CD4-positive, CD25-positive, alpha-beta regulatory T cell (primary cell): ENCODE measurements at regions not wholly inside any gene's neighbourhood (a gene's known extent, or its start where the extent isn't known, plus 50 kb on each side); places are given as distances from the start of the nearest gene placed in this dataset.
"Not testable (repeated sequence)": the region's sequence is repeated elsewhere in the genome, so short reads cannot be mapped to it uniquely, and the experiment has no call there.

Experiments
- ATAC-seq, 2 donors: fragments of 150-1000 bp; cut with Tn5 transposase; one replicate each; pipeline ENCODE4 v1.10.0; 2021; ENCODE audit warnings: low read depth in 2 of 2, moderate number of reproducible peaks in 2 of 2, moderate library complexity in 1 of 2
- DNase-seq, 3 donors: peaks; one replicate each; pipeline versions ENCODE4 v3.0.0 to v3.0.0-alpha.2; 2012 to 2022; ENCODE audit warnings: mixed read lengths in 1 of 3
- H3K27ac ChIP-seq: one replicate; pipeline ENCODE4 v1.7.0; 2013; ENCODE audit warnings: mild to moderate bottlenecking, low read length; ENCODE audit not compliant: insufficient read depth, poor library complexity, severe bottlenecking
- H3K27me3 ChIP-seq: one replicate; pipeline ENCODE4 v1.7.0; 2013; ENCODE audit warnings: low read length; ENCODE audit not compliant: control insufficient read depth, insufficient read depth
- H3K36me3 ChIP-seq: one replicate; pipeline ENCODE4 v1.7.0; 2013; ENCODE audit warnings: mild to moderate bottlenecking, low read length, moderate library complexity; ENCODE audit not compliant: control insufficient read depth, insufficient read depth
- H3K4me1 ChIP-seq: 2 replicates; pipeline ENCODE4 v1.7.0; 2013; ENCODE audit warnings: mild to moderate bottlenecking, low read length; ENCODE audit not compliant: insufficient read depth, control insufficient read depth, poor library complexity, severe bottlenecking
- H3K4me3 ChIP-seq: one replicate; pipeline ENCODE4 v1.7.0; 2013; ENCODE audit warnings: low read depth, mild to moderate bottlenecking, low read length, moderate library complexity
- H3K9me3 ChIP-seq, 2 experiments: 1 replicate in 1 of 2; 2 replicates in 1 of 2; pipeline ENCODE4 v1.7.0; 2013; ENCODE audit warnings: low read length in 2 of 2, mild to moderate bottlenecking in 1 of 2, moderate library complexity in 1 of 2; ENCODE audit not compliant: control insufficient read depth in 2 of 2
- H3K27ac Mint-ChIP-seq, 3 donors: one replicate each; pipeline ENCODE4 v1.8.0; 2020 to 2022; ENCODE audit warnings: mild to moderate bottlenecking in 3 of 3, mixed read lengths in 3 of 3, moderate library complexity in 2 of 3
- H3K27me3 Mint-ChIP-seq: one replicate; pipeline ENCODE4 v1.8.0; 2022; ENCODE audit warnings: mild to moderate bottlenecking, mixed read lengths
- H3K36me3 Mint-ChIP-seq: one replicate; pipeline ENCODE4 v1.8.0; 2020; ENCODE audit warnings: mixed read lengths
- H3K4me1 Mint-ChIP-seq, 4 donors: one replicate each; pipeline ENCODE4 v1.8.0; 2020 to 2022; ENCODE audit warnings: mixed read lengths in 4 of 4, mild to moderate bottlenecking in 1 of 4
- H3K4me3 Mint-ChIP-seq, 4 donors: one replicate each; pipeline ENCODE4 v1.8.0; 2020 to 2022; ENCODE audit warnings: mild to moderate bottlenecking in 4 of 4, mixed read lengths in 4 of 4, moderate library complexity in 3 of 4
- H3K9me3 Mint-ChIP-seq, 7 donors: one replicate each; pipeline ENCODE4 v1.8.0; 2020 to 2022; ENCODE audit warnings: mixed read lengths in 7 of 7, mild to moderate bottlenecking in 3 of 7, moderate library complexity in 2 of 7

GRCh38 chr12:124213666-124214347, 81.1 kb upstream of the RFLNA start:
- H3K36me3 Mint-ChIP-seq = no peaks in the 10 kb centered on the region
- no peak overlapping the region for H3K4me3 ChIP-seq
- peaks cover 0 to 10% of the 10 kb centered on the region in 2 experiments for H3K9me3 ChIP-seq
- H3K9me3 Mint-ChIP-seq = peaks cover 0 to 21% (median 2%) of the 10 kb centered on the region in 7 donors
- H3K4me1 Mint-ChIP-seq = no peaks in the 10 kb centered on the region
- peaks cover 11% of the 10 kb centered on the region for H3K27me3 Mint-ChIP-seq
- H3K27ac Mint-ChIP-seq = no peak overlapping the region
- H3K36me3 ChIP-seq = no peaks in the 10 kb centered on the region
- no peak overlapping the region for H3K4me3 Mint-ChIP-seq
- no peak for ATAC-seq
- DNase-seq = no peak
- no peaks in the 10 kb centered on the region for H3K4me1 ChIP-seq
- H3K27me3 ChIP-seq = no peaks in the 10 kb centered on the region
- H3K27ac ChIP-seq = no peak overlapping the region

- H3K9me3 ChIP-seq = peaks cover 0 to 10% of the 10 kb centered on the region in 2 experiments
Measured at GRCh38 chr12:124214574-124214973, 80.3 kb upstream of the RFLNA start.

GRCh38 chr12:124216966-124217365, 77.9 kb upstream of the RFLNA start:
- no peaks in the 10 kb centered on the region for H3K36me3 Mint-ChIP-seq
- H3K4me1 Mint-ChIP-seq = no peaks in the 10 kb centered on the region
- DNase-seq = no peak
- peaks cover 0 to 32% (median 7%) of the 10 kb centered on the region in 7 donors for H3K9me3 Mint-ChIP-seq
- Histone ChIP-seq H3K4me1 (no peaks in the 10 kb centered on the region), H3K4me3 (no peak overlapping the region), H3K27me3 (no peaks in the 10 kb centered on the region), H3K27ac (no peak overlapping the region), H3K36me3 (no peaks in the 10 kb centered on the region), H3K9me3 (peaks cover 0 to 10% of the 10 kb centered on the region in 2 experiments)
- no peak overlapping the region for H3K27ac Mint-ChIP-seq
- H3K27me3 Mint-ChIP-seq = peaks cover 11% of the 10 kb centered on the region
- ATAC-seq = no peak
- H3K4me3 Mint-ChIP-seq = no peak overlapping the region

More at GRCh38 chr12:124214574-124214973, 80.3 kb upstream of the RFLNA start:
- Histone ChIP-seq H3K36me3 (no peaks in the 10 kb centered on the region), H3K27ac (no peak overlapping the region), H3K27me3 (no peaks in the 10 kb centered on the region), H3K4me3 (no peak overlapping the region), H3K4me1 (no peaks in the 10 kb centered on the region)
- Mint-ChIP-seq H3K4me1 (no peaks in the 10 kb centered on the region), H3K27ac (no peak overlapping the region), H3K36me3 (no peaks in the 10 kb centered on the region), H3K9me3 (peaks cover 0 to 21% (median 2%) of the 10 kb centered on the region in 7 donors), H3K27me3 (peaks cover 11% of the 10 kb centered on the region), H3K4me3 (no peak overlapping the region)
- DNase-seq (no peak), ATAC-seq (no peak)

GRCh38 chr12:124217508-124218242, 77.2 kb upstream of the RFLNA start:
- DNase-seq = no peak
- Histone ChIP-seq H3K36me3 (no peaks in the 10 kb centered on the region), H3K9me3 (peaks cover 0 to 10% of the 10 kb centered on the region in 2 experiments), H3K4me3 (no peak overlapping the region), H3K27me3 (no peaks in the 10 kb centered on the region), H3K4me1 (no peaks in the 10 kb centered on the region), H3K27ac (no peak overlapping the region)
- peak overlapping the region in 2 of 4 donors; percentile 8 to 25 for H3K4me3 Mint-ChIP-seq
- peaks cover 0 to 33% (median 7%) of the 10 kb centered on the region in 7 donors for H3K9me3 Mint-ChIP-seq
- H3K4me1 Mint-ChIP-seq = no peaks in the 10 kb centered on the region
- peaks cover 11% of the 10 kb centered on the region for H3K27me3 Mint-ChIP-seq
- H3K36me3 Mint-ChIP-seq = no peaks in the 10 kb centered on the region
- no peak for ATAC-seq
- H3K27ac Mint-ChIP-seq = no peak overlapping the region

- Mint-ChIP-seq H3K27me3 (peaks cover 11% of the 10 kb centered on the region), H3K4me3 (no peak overlapping the region), H3K4me1 (no peaks in the 10 kb centered on the region), H3K27ac (no peak overlapping the region), H3K9me3 (peaks cover 0 to 31% (median 7%) of the 10 kb centered on the region in 7 donors), H3K36me3 (no peaks in the 10 kb centered on the region)
- Histone ChIP-seq H3K27me3 (no peaks in the 10 kb centered on the region), H3K4me3 (no peak overlapping the region), H3K9me3 (peaks cover 0 to 10% of the 10 kb centered on the region in 2 experiments), H3K4me1 (no peaks in the 10 kb centered on the region), H3K36me3 (no peaks in the 10 kb centered on the region), H3K27ac (no peak overlapping the region)
- DNase-seq (no peak), ATAC-seq (no peak)
Measured at GRCh38 chr12:124218243-124218560, 76.7 kb upstream of the RFLNA start.

- H3K4me3 Mint-ChIP-seq, DNase-seq: not testable (repeated sequence)
Measured at GRCh38 chr12:124218650-124219049, 76.2 kb upstream of the RFLNA start.

GRCh38 chr12:124222368-124223245, 72.3 kb upstream of the RFLNA start:
- Mint-ChIP-seq H3K4me3 (peak overlapping the region in 1 of 4 donors; percentile 49), H3K4me1 (no peaks in the 10 kb centered on the region), H3K27ac (peak overlapping the region in 1 of 3 donors; percentile 87), H3K9me3 (peaks cover 0 to 12% (median 3%) of the 10 kb centered on the region in 7 donors), H3K36me3 (no peaks in the 10 kb centered on the region), H3K27me3 (peaks cover 19% of the 10 kb centered on the region)
- no peak overlapping the region for H3K27ac ChIP-seq
- ATAC-seq (no peak), DNase-seq (no peak)
- no peaks in the 10 kb centered on the region for H3K27me3 ChIP-seq
- no peak overlapping the region for H3K4me3 ChIP-seq
- no peaks in the 10 kb centered on the region for H3K9me3 ChIP-seq
- H3K4me1 ChIP-seq = no peaks in the 10 kb centered on the region
- no peaks in the 10 kb centered on the region for H3K36me3 ChIP-seq

More at GRCh38 chr12:124218650-124219049, 76.2 kb upstream of the RFLNA start:
- peaks cover 0 to 26% (median 7%) of the 10 kb centered on the region in 7 donors for H3K9me3 Mint-ChIP-seq
- not testable (repeated sequence) for H3K4me1 ChIP-seq, H3K36me3 Mint-ChIP-seq, H3K4me3 ChIP-seq, ATAC-seq, H3K27me3 ChIP-seq, H3K9me3 ChIP-seq, H3K4me1 Mint-ChIP-seq, H3K36me3 ChIP-seq, H3K27ac Mint-ChIP-seq, H3K27ac ChIP-seq
- H3K27me3 Mint-ChIP-seq = peaks cover 11% of the 10 kb centered on the region
